Esophagus squamous epithelium (tissue), 5 donors: ENCODE measurements at regions not wholly inside any gene's neighbourhood (a gene's known extent, or its start where the extent isn't known, plus 50 kb on each side); places are given as distances from the start of the nearest gene placed in this dataset.

Source experiments
- DNase-seq: peaks from one replicate; lab custom pipeline; 2025; lab: John Stamatoyannopoulos, UW
- H3K27ac ChIP-seq, 4 donors: fragments of 200-600 bp; sonication (generic); one replicate each; pipeline ENCODE4 v1.5.1; 2016 to 2019; ENCODE audit warnings: mild to moderate bottlenecking in 1 of 4
- H3K27me3 ChIP-seq, 4 donors: fragments of 200-600 bp; sonication (generic); 1 replicate in 3 of 4; 2 replicates in 1 of 4; pipeline versions ENCODE4 v1.5.1 to v1.6.0; 2017 to 2021; ENCODE audit warnings: antibody characterized with exemption in 1 of 4
- H3K36me3 ChIP-seq, 3 donors: fragments of 200-600 bp; sonication (generic); one replicate each; pipeline ENCODE4 v1.5.1; 2016 to 2019
- H3K4me1 ChIP-seq, 3 donors: fragments of 200-600 bp; sonication (generic); one replicate each; pipeline ENCODE4 v1.5.1; 2017 to 2019
- H3K4me3 ChIP-seq, 4 donors: fragments of 200-600 bp; sonication (generic); 1 replicate in 3 of 4; 2 replicates in 1 of 4; pipeline ENCODE4 v1.5.1; 2016 to 2019; ENCODE audit warnings: mild to moderate bottlenecking in 2 of 4, moderate library complexity in 1 of 4
- H3K9me3 ChIP-seq, 3 donors: fragments of 200-600 bp; sonication (generic); one replicate each; pipeline ENCODE4 v1.5.1; 2016 to 2019
- POLR2A ChIP-seq, 4 donors: fragments of 450-650 bp; IDR thresholded peaks; one replicate each; pipeline ENCODE4 v1.6.1; 2017; ENCODE audit warnings: antibody characterized with exemption in 4 of 4, mild to moderate bottlenecking in 4 of 4, moderate library complexity in 3 of 4
- WGBS, 2 donors: methylation state at CpG; one replicate each; pipeline ENCODE4 v1.1.5; 2018; 5-methylcytosine and 5-hydroxymethylcytosine counted together
- intact Hi-C: fragments of 100-400 bp; cut with DNase I; formaldehyde crosslinking; loops from one replicate; pipeline ENCODE4 v1.15.0; 2022
- TF ChIP-seq, protein P1 (sequence below), 6 experiments: fragments of 450-650 bp in 4 of 6; fragments of 200-600 bp in 2 of 6; sonication (generic) in 2 of 6; IDR thresholded peaks; one replicate each; pipeline ENCODE4 v1.5.1; 2016 to 2019; ENCODE audit warnings: antibody characterized with exemption in 6 of 6, mild to moderate bottlenecking in 4 of 6, moderate library complexity in 4 of 6
- donor health status: DM: yes; HTN: yes; CAD: no.

- intact Hi-C loops, result no loop called here
- 73 to 78% methylated on average over 3 of the region's 3 CpGs for WGBS, 2 donors
- DNase-seq, result no peak
These were observed 80.3 kb upstream of the RGS4 start for GRCh38 chr1:162988869-162989268.

DNA sequence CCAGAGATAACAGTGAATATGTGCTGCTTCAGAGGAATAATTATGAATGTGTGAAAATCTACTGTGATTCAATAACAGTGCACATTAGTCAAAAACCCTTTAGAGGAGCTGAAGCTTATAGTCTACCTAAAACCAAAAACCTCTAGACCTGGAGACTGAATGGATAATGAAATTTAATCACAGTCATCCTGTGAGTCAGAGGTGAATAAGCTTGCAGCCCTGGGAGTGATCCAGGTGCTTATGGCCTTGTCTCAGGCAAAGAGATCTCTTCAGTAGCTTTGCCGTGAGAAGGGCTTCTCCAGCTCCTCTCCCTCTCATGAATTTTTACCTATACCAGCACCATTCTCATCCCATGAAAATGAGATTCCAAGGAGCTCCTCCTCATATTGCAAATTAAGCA lies 81.3 kb upstream of the RGS4 start:
- no peaks in the 10 kb centered on the region for H3K9me3 ChIP-seq
- peaks cover 0 to 30% (median 0%) of the 10 kb centered on the region in 3 donors for H3K4me1 ChIP-seq
- intact Hi-C loops, result no loop called here
- TF ChIP-seq, protein P1, sequence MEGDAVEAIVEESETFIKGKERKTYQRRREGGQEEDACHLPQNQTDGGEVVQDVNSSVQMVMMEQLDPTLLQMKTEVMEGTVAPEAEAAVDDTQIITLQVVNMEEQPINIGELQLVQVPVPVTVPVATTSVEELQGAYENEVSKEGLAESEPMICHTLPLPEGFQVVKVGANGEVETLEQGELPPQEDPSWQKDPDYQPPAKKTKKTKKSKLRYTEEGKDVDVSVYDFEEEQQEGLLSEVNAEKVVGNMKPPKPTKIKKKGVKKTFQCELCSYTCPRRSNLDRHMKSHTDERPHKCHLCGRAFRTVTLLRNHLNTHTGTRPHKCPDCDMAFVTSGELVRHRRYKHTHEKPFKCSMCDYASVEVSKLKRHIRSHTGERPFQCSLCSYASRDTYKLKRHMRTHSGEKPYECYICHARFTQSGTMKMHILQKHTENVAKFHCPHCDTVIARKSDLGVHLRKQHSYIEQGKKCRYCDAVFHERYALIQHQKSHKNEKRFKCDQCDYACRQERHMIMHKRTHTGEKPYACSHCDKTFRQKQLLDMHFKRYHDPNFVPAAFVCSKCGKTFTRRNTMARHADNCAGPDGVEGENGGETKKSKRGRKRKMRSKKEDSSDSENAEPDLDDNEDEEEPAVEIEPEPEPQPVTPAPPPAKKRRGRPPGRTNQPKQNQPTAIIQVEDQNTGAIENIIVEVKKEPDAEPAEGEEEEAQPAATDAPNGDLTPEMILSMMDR (IDR thresholded peaks at IDR 0.05), result no peak
- no peak for TF ChIP-seq POLR2A (IDR thresholded peaks at IDR 0.05)
- H3K36me3 ChIP-seq, result no peaks in the 10 kb centered on the region
- no peak for DNase-seq
- 50 to 75% methylated on average over 1 of the region's 1 CpG for WGBS, 2 donors
- no peak overlapping the region for H3K4me3 ChIP-seq
- peak overlapping the region in 1 of 4 donors; percentile 27 for H3K27ac ChIP-seq
- H3K27me3 ChIP-seq, result no peaks in the 10 kb centered on the region

More at GRCh38 chr1:162988869-162989268, 80.3 kb upstream of the RGS4 start:
- H3K4me1 ChIP-seq, result peaks cover 0 to 20% (median 0%) of the 10 kb centered on the region in 3 donors
- H3K36me3 ChIP-seq, result no peaks in the 10 kb centered on the region
- no peaks in the 10 kb centered on the region for H3K9me3 ChIP-seq
- H3K27ac ChIP-seq, result no peak overlapping the region
- no peak overlapping the region for H3K4me3 ChIP-seq
- no peaks in the 10 kb centered on the region for H3K27me3 ChIP-seq
- no peak for TF ChIP-seq POLR2A (IDR thresholded peaks at IDR 0.05)
- TF ChIP-seq, protein P1 (IDR thresholded peaks at IDR 0.05), result no peak

- WGBS, 2 donors, result 81 to 90% methylated on average over 3 of the region's 3 CpGs
- intact Hi-C loops, result no loop called here
- Histone ChIP-seq H3K36me3 (no peaks in the 10 kb centered on the region), H3K9me3 (no peaks in the 10 kb centered on the region), H3K4me3 (no peak overlapping the region), H3K4me1 (peaks cover 0 to 42% (median 0%) of the 10 kb centered on the region in 3 donors), H3K27ac (no peak overlapping the region), H3K27me3 (no peaks in the 10 kb centered on the region)
- no peak for DNase-seq
- TF ChIP-seq POLR2A (IDR thresholded peaks at IDR 0.05), result no peak
- TF ChIP-seq, protein P1 (IDR thresholded peaks at IDR 0.05), result no peak
These were observed 83.2 kb upstream of the RGS4 start for GRCh38 chr1:162985816-162986435.

- Histone ChIP-seq H3K27me3 (no peaks in the 10 kb centered on the region), H3K4me3 (no peak overlapping the region), H3K9me3 (no peaks in the 10 kb centered on the region), H3K4me1 (peaks cover 0 to 44% (median 0%) of the 10 kb centered on the region in 3 donors), H3K36me3 (no peaks in the 10 kb centered on the region), H3K27ac (peak overlapping the region in 3 of 4 donors; percentile 7 to 43 (median 35))
- intact Hi-C loops, result no loop called here
- 41 to 47% methylated on average over 2 of the region's 2 CpGs for WGBS, 2 donors
- no peak for TF ChIP-seq POLR2A (IDR thresholded peaks at IDR 0.05)
- TF ChIP-seq, protein P1 (IDR thresholded peaks at IDR 0.05), result no peak
- no peak for DNase-seq
These were observed 84.5 kb upstream of the RGS4 start for GRCh38 chr1:162984699-162985098.

DNA sequence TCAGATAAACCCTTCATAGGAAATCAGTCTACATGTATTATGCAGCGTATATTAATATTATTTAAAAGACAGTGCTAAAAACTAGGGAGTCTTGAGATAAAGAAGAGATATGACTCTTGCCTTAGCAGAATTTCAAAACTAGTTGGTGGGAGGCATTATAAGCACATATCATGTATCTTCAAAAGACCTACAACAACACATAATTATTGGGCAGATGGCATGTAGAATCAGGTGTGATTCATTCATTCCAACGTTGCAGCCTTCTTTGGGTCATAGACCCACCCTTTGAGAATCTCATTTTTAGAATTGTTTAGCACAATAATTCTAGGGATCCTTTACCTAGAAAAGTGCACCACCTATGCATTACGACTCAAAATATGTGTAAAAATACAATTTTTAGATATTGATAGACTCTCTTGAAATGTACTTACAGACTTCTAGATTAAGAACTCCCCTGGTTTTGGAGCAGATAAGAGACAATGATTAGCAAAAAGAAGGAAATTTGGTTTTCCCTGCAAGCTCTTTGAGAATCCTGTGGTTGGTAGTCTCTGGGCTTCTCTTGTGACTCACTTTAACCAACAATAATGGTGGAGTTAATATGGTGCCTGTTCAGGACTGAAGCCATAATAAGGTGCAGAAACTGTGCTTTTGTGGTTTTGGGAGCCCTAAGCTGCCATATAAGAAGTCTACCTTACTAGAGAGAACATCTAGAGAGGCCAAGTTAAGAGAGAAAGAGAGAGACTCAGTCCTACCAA lies 85.3 kb upstream of the RGS4 start:
- no peak for DNase-seq
- peak overlapping the region in 3 of 4 donors; percentile 34 to 43 (median 35) for H3K27ac ChIP-seq
- H3K27me3 ChIP-seq, result no peaks in the 10 kb centered on the region
- no peaks in the 10 kb centered on the region for H3K9me3 ChIP-seq
- TF ChIP-seq, protein P1 (IDR thresholded peaks at IDR 0.05), result no peak
- TF ChIP-seq POLR2A (IDR thresholded peaks at IDR 0.05), result no peak
- 73 to 75% methylated on average over 3 of the region's 3 CpGs for WGBS, 2 donors
- H3K4me3 ChIP-seq, result no peak overlapping the region
- no peaks in the 10 kb centered on the region for H3K36me3 ChIP-seq
- H3K4me1 ChIP-seq, result peaks cover 0 to 44% (median 0%) of the 10 kb centered on the region in 3 donors
- intact Hi-C loops, result no loop called here
